ENCODE measurements at regions not wholly inside any gene's neighbourhood (a gene's known extent, or its start where the extent isn't known, plus 50 kb on each side); places are given as distances from the start of the nearest gene placed in this dataset.

- DNase-seq (ENCODE audit: low read depth in 2 of 2, low spot score in 1 of 2): no peak
Measured at GRCh38 chr9:79360387-79361347, 211.1 kb upstream of the TLE4 start.

- DNase-seq (ENCODE audit: low read depth in 2 of 2, low spot score in 1 of 2): no peak
Measured at GRCh38 chr9:79362100-79363081, 209.4 kb upstream of the TLE4 start.

- no peak for DNase-seq (ENCODE audit: low read depth in 2 of 2, low spot score in 1 of 2)
Measured at GRCh38 chr9:79369676-79370075, 202.1 kb upstream of the TLE4 start.

- no peak for DNase-seq (ENCODE audit: low read depth in 2 of 2, low spot score in 1 of 2)
Measured at GRCh38 chr9:79371301-79371700, 200.5 kb upstream of the TLE4 start.

GRCh38 chr9:79371948-79372555, 199.7 kb upstream of the TLE4 start:
- no peak for DNase-seq (ENCODE audit: low read depth in 2 of 2, low spot score in 1 of 2)

- DNase-seq (ENCODE audit: low read depth in 2 of 2, low spot score in 1 of 2): no peak
Measured at GRCh38 chr9:79377339-79377855, 194.4 kb upstream of the TLE4 start.

GRCh38 chr9:79378107-79378506, 193.7 kb upstream of the TLE4 start:
- DNase-seq (ENCODE audit: low read depth in 2 of 2, low spot score in 1 of 2): no peak

GRCh38 chr9:79382044-79382443, 189.7 kb upstream of the TLE4 start:
- DNase-seq (ENCODE audit: low read depth in 2 of 2, low spot score in 1 of 2): no peak

- no peak for DNase-seq (ENCODE audit: low read depth in 2 of 2, low spot score in 1 of 2)
Measured at GRCh38 chr9:79382458-79382857, 189.3 kb upstream of the TLE4 start.

- DNase-seq (ENCODE audit: low read depth in 2 of 2, low spot score in 1 of 2): no peak
Measured at GRCh38 chr9:79383096-79383495, 188.7 kb upstream of the TLE4 start.

- DNase-seq (ENCODE audit: low read depth in 2 of 2, low spot score in 1 of 2): no peak
Measured at GRCh38 chr9:79384091-79384490, 187.7 kb upstream of the TLE4 start.

- DNase-seq (ENCODE audit: low read depth in 2 of 2, low spot score in 1 of 2): no peak
Measured at GRCh38 chr9:79384501-79384900, 187.3 kb upstream of the TLE4 start.

- DNase-seq (ENCODE audit: low read depth in 2 of 2, low spot score in 1 of 2): no peak
Measured at GRCh38 chr9:79387101-79387835, 184.5 kb upstream of the TLE4 start.

- no peak for DNase-seq (ENCODE audit: low read depth in 2 of 2, low spot score in 1 of 2)
Measured at GRCh38 chr9:79390077-79390698, 181.6 kb upstream of the TLE4 start.

GRCh38 chr9:79390781-79391770, 180.7 kb upstream of the TLE4 start:
- no peak for DNase-seq (ENCODE audit: low read depth in 2 of 2, low spot score in 1 of 2)

- no peak for DNase-seq (ENCODE audit: low read depth in 2 of 2, low spot score in 1 of 2)
Measured at GRCh38 chr9:79395228-79395627, 176.5 kb upstream of the TLE4 start.

- DNase-seq (ENCODE audit: low read depth in 2 of 2, low spot score in 1 of 2): no peak
Measured at GRCh38 chr9:79395755-79396154, 176.0 kb upstream of the TLE4 start.

- DNase-seq (ENCODE audit: low read depth in 2 of 2, low spot score in 1 of 2): no peak
Measured at GRCh38 chr9:79396168-79396567, 175.6 kb upstream of the TLE4 start.

GRCh38 chr9:79403495-79403894, 168.3 kb upstream of the TLE4 start:
- DNase-seq (ENCODE audit: low read depth in 2 of 2, low spot score in 1 of 2): no peak
